Hepatocyte (in vitro differentiated cells): ENCODE measurements at regions not wholly inside any gene's neighbourhood (a gene's known extent, or its start where the extent isn't known, plus 50 kb on each side); places are given as distances from the start of the nearest gene placed in this dataset.
"Not testable (repeated sequence)": the region's sequence is repeated elsewhere in the genome, so short reads cannot be mapped to it uniquely, and the experiment has no call there.

ENCODE experiments used
- DNase-seq: peaks from one replicate; pipeline ENCODE4 v3.0.0-alpha.2; 2016; ENCODE audit warnings: low spot score
- H2AFZ ChIP-seq: fragments of 200-600 bp; sonication (generic); 2 replicates; pipeline ENCODE4 v1.6.0; 2016; ENCODE audit warnings: antibody characterized with exemption, mild to moderate bottlenecking
- H3K27ac ChIP-seq: fragments of 200-600 bp; sonication (generic); 2 replicates; pipeline ENCODE4 v1.5.1; 2016; ENCODE audit warnings: mild to moderate bottlenecking
- H3K27me3 ChIP-seq: fragments of 200-600 bp; sonication (generic); 2 replicates; pipeline ENCODE4 v1.6.1; 2016
- H3K36me3 ChIP-seq: fragments of 200-600 bp; sonication (generic); replicated peaks from 2 replicates; pipeline ENCODE4 v1.5.1; 2016; ENCODE audit warnings: low read depth; ENCODE audit not compliant: insufficient read depth
- H3K4me1 ChIP-seq: fragments of 200-600 bp; sonication (generic); 2 replicates; pipeline ENCODE4 v1.5.1; 2016; ENCODE audit warnings: mild to moderate bottlenecking, moderate library complexity; ENCODE audit not compliant: insufficient read depth
- H3K4me2 ChIP-seq: fragments of 200-600 bp; sonication (generic); 2 replicates; pipeline ENCODE4 v1.6.0; 2016
- H3K4me3 ChIP-seq: fragments of 200-600 bp; sonication (generic); 2 replicates; pipeline ENCODE4 v1.5.1; 2016; ENCODE audit warnings: mild to moderate bottlenecking
- H3K79me2 ChIP-seq: fragments of 200-600 bp; sonication (generic); 2 replicates; pipeline ENCODE4 v1.6.0; 2017; ENCODE audit warnings: mild to moderate bottlenecking
- H3K9me2 ChIP-seq: fragments of 200-600 bp; sonication (generic); replicated peaks from 2 replicates; pipeline ENCODE4 v1.6.0; 2017; ENCODE audit warnings: mild to moderate bottlenecking; ENCODE audit not compliant: insufficient read depth
- H3K9me3 ChIP-seq: fragments of 200-600 bp; sonication (generic); 2 replicates; pipeline ENCODE4 v1.5.1; 2016; ENCODE audit warnings: low read depth, mild to moderate bottlenecking
- H4K20me1 ChIP-seq: fragments of 200-600 bp; sonication (generic); 2 replicates; pipeline ENCODE4 v1.6.0; 2016; ENCODE audit warnings: mild to moderate bottlenecking; ENCODE audit not compliant: insufficient read depth, poor library complexity, severe bottlenecking
- EZH2 ChIP-seq: fragments of 200-600 bp; sonication (generic); IDR thresholded peaks from 2 replicates; pipeline ENCODE4 v1.6.1; 2016; ENCODE audit warnings: antibody characterized with exemption, mild to moderate bottlenecking, borderline replicate concordance
- EZH2phosphoT487 ChIP-seq: fragments of 200-600 bp; sonication (generic); IDR thresholded peaks from one replicate; pipeline ENCODE4 v1.6.1; 2018; ENCODE audit warnings: antibody characterized with exemption, mild to moderate bottlenecking, low read depth, moderate library complexity; ENCODE audit not compliant: unreplicated experiment, severe bottlenecking
- WGBS: methylation state at CpG from one replicate; pipeline ENCODE4 v1.1.6; 2016; ENCODE audit warnings: low lambda C conversion rate; ENCODE audit errors: missing lambda C conversion rate; 5-methylcytosine and 5-hydroxymethylcytosine counted together
- TF ChIP-seq, protein P1 (sequence below): fragments of 200-600 bp; sonication (generic); IDR thresholded peaks from 2 replicates; pipeline ENCODE4 v1.5.1; 2016; ENCODE audit warnings: antibody characterized with exemption, mild to moderate bottlenecking; ENCODE audit not compliant: poor library complexity

DNA sequence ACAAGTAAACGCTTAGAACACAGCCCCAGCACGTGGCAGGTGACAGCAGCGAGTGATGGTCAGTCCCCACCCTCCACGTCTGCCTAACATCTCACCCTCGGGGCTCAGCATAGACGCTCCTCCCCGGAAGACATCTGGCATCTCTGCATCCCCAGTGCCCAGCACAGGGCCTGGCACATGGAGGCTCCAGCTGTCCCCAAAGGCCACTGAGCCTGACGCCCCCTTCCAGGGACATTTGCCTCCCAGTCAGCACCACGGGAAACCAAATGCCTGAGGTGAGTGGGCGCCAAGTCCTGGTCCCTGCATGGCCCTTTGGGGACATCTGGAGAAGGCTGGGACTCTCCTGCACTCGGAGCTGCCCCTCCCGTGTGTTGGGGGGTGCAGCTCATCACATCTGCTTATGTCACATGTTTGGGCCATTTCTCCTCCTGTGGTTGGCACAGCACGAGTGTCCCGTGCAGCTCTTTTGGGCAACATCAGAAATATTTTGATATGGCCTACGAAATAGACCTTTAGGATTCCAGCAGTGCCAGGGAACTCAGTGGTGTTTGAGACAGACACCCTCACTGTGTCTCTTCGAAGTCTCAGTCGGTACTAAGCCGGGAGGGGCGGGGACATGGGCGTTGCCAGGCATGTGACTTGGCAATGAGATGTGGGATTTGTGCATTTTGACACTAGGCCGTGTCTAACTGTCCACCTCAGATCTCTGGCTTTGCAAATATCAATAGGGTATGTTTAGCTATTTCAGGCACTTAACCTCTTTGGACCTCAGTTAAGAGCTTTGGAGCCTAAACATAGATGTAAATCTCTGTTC is 315.0 kb downstream of the PTPRU start:
- Histone ChIP-seq H3K4me2 (no peak overlapping the region), H3K4me3 (no peak overlapping the region), H3K9me3 (no peaks in the 10 kb centered on the region), H4K20me1 (no peaks in the 10 kb centered on the region), H3K4me1 (no peaks in the 10 kb centered on the region), H3K27ac (no peak overlapping the region), H3K9me2 (no peaks in the 10 kb centered on the region), H3K79me2 (no peaks in the 10 kb centered on the region), H3K36me3 (no peaks in the 10 kb centered on the region), H2AFZ (no peak overlapping the region), H3K27me3 (no peaks in the 10 kb centered on the region)
- WGBS = 86% methylated on average over 20 of the region's 21 CpGs
- TF ChIP-seq, protein P1, sequence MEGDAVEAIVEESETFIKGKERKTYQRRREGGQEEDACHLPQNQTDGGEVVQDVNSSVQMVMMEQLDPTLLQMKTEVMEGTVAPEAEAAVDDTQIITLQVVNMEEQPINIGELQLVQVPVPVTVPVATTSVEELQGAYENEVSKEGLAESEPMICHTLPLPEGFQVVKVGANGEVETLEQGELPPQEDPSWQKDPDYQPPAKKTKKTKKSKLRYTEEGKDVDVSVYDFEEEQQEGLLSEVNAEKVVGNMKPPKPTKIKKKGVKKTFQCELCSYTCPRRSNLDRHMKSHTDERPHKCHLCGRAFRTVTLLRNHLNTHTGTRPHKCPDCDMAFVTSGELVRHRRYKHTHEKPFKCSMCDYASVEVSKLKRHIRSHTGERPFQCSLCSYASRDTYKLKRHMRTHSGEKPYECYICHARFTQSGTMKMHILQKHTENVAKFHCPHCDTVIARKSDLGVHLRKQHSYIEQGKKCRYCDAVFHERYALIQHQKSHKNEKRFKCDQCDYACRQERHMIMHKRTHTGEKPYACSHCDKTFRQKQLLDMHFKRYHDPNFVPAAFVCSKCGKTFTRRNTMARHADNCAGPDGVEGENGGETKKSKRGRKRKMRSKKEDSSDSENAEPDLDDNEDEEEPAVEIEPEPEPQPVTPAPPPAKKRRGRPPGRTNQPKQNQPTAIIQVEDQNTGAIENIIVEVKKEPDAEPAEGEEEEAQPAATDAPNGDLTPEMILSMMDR = no peak
- TF ChIP-seq EZH2phosphoT487 (no peak), EZH2 (no peak)
- DNase-seq = no peak

DNA sequence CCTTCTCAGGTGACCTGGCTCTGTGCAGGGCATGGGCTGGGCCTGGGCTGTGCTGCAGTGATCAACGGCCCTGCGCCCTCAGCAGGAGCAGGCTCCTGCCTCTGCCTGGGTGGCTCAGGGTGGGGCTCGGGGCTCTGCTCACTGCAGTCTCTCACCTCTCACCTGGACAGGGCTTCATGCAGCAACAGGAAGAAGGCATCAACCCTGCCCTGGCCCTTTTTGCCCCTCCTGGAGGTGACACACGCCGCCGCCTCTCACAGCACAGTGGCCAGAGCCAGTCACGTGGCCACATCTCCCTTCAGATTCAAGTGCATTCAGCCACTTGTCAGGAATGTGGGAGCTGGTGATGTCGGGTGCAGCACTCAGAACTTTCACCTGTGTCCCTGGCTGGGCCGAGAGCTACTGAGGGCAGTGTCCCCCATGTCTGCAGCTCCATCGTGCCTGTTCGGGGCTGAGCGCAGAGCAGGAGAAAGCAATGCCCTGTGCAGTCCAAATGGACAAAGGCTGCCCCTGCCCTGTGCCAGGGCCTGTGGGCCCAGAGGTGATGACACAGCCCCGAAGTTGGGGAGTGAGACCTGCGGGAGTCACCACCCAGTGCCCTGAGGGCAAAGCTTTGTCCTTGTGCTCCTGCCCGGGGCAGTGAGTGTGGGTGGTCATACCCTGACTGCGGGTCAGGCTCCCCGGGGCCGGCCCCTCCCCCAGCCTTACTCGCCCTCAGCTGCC is 314.0 kb downstream of the PTPRU start:
- no peaks in the 10 kb centered on the region for H3K9me3 ChIP-seq
- H3K4me1 ChIP-seq = no peaks in the 10 kb centered on the region
- H3K4me2 ChIP-seq = no peak overlapping the region
- no peak for TF ChIP-seq EZH2
- no peaks in the 10 kb centered on the region for H3K27me3 ChIP-seq
- 82% methylated on average over 18 of the region's 19 CpGs for WGBS
- no peaks in the 10 kb centered on the region for H3K36me3 ChIP-seq
- H3K27ac ChIP-seq = no peak overlapping the region
- H3K79me2 ChIP-seq = no peaks in the 10 kb centered on the region
- H4K20me1 ChIP-seq = no peaks in the 10 kb centered on the region
- no peak overlapping the region for H2AFZ ChIP-seq
- H3K9me2 ChIP-seq = no peaks in the 10 kb centered on the region
- H3K4me3 ChIP-seq = no peak overlapping the region
- DNase-seq = peak; percentile 28

DNA sequence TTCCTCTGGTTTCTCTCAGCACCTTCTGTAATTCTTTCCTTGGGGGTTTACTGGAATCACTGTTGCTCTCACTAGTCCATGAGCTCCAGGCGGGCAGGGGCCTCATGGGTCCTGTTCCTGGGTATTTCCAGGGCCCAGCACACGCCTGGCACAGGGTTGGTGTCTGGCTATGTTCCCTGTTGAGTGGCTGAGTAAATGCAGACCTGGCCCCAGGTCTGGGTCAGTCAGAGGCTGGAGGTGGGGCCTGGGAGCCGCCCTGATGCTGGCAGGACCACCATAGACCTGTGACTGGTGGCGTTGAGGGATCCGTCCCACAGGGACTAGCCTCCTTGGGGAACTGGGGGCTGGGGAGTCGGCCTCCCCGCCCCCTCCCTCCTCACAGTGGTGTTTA is 313.4 kb downstream of the PTPRU start:
- H2AFZ ChIP-seq, H3K27me3 ChIP-seq, H3K4me3 ChIP-seq, H3K79me2 ChIP-seq, DNase-seq, H3K36me3 ChIP-seq, H3K27ac ChIP-seq, H3K4me1 ChIP-seq, H3K9me2 ChIP-seq, H3K4me2 ChIP-seq, H4K20me1 ChIP-seq, H3K9me3 ChIP-seq: not testable (repeated sequence)
- WGBS = 78% methylated on average over 7 of the region's 7 CpGs

DNA sequence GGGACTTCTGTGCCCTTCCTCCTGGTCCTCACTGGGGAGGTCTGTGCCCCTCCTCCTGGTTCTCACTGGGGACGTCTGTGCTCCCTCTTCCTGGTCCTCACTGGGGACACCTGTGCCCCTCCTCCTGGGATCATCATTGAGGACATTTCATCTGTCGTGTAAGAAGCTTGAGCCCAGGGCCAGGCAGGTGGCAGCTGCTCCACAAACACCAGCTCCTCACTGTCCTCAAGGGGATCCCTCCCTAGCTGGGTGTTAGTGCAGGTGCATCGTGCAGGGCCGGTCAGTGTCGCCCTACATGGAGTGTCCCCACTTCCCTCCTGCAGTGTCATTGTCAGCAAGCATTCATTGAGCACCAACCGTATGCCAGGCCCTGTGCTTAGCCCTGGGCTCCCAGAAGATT is 312.7 kb downstream of the PTPRU start:
- no peaks in the 10 kb centered on the region for H4K20me1 ChIP-seq
- H3K9me3 ChIP-seq = no peaks in the 10 kb centered on the region
- no peak overlapping the region for H3K27ac ChIP-seq
- no peak overlapping the region for H3K4me2 ChIP-seq
- WGBS = 94% methylated on average over 6 of the region's 6 CpGs
- TF ChIP-seq EZH2phosphoT487 (no peak), EZH2 (no peak)
- TF ChIP-seq, protein P1 = no peak
- no peak overlapping the region for H2AFZ ChIP-seq
- no peak overlapping the region for H3K4me3 ChIP-seq
- no peaks in the 10 kb centered on the region for H3K79me2 ChIP-seq
- no peak for DNase-seq
- no peaks in the 10 kb centered on the region for H3K27me3 ChIP-seq
- no peaks in the 10 kb centered on the region for H3K9me2 ChIP-seq
- no peaks in the 10 kb centered on the region for H3K4me1 ChIP-seq
- no peaks in the 10 kb centered on the region for H3K36me3 ChIP-seq
